ENCODE measurements at regions not wholly inside any gene's neighbourhood (a gene's known extent, or its start where the extent isn't known, plus 50 kb on each side); places are given as distances from the start of the nearest gene placed in this dataset.

- Histone ChIP-seq H3K36me3 (ENCODE audit: control insufficient read depth in 3 of 3, insufficient read depth in 3 of 3, low read length in 3 of 3) (no peaks in the 10 kb centered on the region), H3K4me1 (ENCODE audit: control insufficient read depth in 3 of 3, insufficient read depth in 3 of 3, low read length in 3 of 3) (no peaks in the 10 kb centered on the region), H3K9ac (ENCODE audit: low read depth in 1 of 3, low read length in 3 of 3) (no peak overlapping the region), H3K9me3 (ENCODE audit: control insufficient read depth in 3 of 3, low read length in 3 of 3) (no peaks in the 10 kb centered on the region), H3K4me3 (ENCODE audit: low read length in 3 of 3) (no peak overlapping the region), H3K27ac (ENCODE audit: low read depth, low read length) (no peak overlapping the region), H3K27me3 (ENCODE audit: control insufficient read depth in 3 of 3, insufficient read depth in 3 of 3, low read length in 3 of 3) (no peaks in the 10 kb centered on the region)
Observed at GRCh38 chr17:27049104-27049784, 244.7 kb upstream of the WSB1 start.

DNA sequence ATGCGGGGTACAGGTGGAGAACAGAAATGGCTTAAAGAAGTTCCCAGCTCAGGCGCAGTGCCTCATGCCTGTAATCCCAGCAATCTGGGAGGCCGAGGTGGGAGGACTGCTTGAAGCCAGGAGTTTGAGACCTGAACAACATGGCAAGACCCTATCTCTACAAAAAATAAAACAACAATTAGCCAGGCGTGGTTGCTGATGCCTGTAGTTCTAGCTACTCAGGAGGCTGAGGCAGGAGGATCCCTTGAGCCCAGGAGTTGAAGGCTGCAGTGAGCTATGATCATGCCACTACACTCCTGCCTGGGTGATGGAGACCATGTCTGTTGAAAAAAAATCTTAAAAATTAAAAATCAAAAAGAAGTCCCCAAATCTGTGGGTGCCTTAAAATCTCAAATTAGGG, 228.3 kb upstream of the WSB1 start:
- no peaks in the 10 kb centered on the region for H3K27me3 ChIP-seq (ENCODE audit: control insufficient read depth in 3 of 3, insufficient read depth in 3 of 3, low read length in 3 of 3)
- no peaks in the 10 kb centered on the region for H3K4me1 ChIP-seq (ENCODE audit: control insufficient read depth in 3 of 3, insufficient read depth in 3 of 3, low read length in 3 of 3)
- H3K9ac ChIP-seq (ENCODE audit: low read depth in 1 of 3, low read length in 3 of 3): no peak overlapping the region
- no peak overlapping the region for H3K27ac ChIP-seq (ENCODE audit: low read depth, low read length)
- no peaks in the 10 kb centered on the region for H3K36me3 ChIP-seq (ENCODE audit: control insufficient read depth in 3 of 3, insufficient read depth in 3 of 3, low read length in 3 of 3)
- H3K4me3 ChIP-seq (ENCODE audit: low read length in 3 of 3): no peak overlapping the region
- peaks cover 0 to 4% (median 0%) of the 10 kb centered on the region in 3 donors for H3K9me3 ChIP-seq (ENCODE audit: control insufficient read depth in 3 of 3, low read length in 3 of 3)

GRCh38 chr17:27066315-27066714, 227.6 kb upstream of the WSB1 start:
- Histone ChIP-seq H3K27ac (ENCODE audit: low read depth, low read length) (no peak overlapping the region), H3K27me3 (ENCODE audit: control insufficient read depth in 3 of 3, insufficient read depth in 3 of 3, low read length in 3 of 3) (no peaks in the 10 kb centered on the region), H3K4me1 (ENCODE audit: control insufficient read depth in 3 of 3, insufficient read depth in 3 of 3, low read length in 3 of 3) (no peaks in the 10 kb centered on the region)

DNA sequence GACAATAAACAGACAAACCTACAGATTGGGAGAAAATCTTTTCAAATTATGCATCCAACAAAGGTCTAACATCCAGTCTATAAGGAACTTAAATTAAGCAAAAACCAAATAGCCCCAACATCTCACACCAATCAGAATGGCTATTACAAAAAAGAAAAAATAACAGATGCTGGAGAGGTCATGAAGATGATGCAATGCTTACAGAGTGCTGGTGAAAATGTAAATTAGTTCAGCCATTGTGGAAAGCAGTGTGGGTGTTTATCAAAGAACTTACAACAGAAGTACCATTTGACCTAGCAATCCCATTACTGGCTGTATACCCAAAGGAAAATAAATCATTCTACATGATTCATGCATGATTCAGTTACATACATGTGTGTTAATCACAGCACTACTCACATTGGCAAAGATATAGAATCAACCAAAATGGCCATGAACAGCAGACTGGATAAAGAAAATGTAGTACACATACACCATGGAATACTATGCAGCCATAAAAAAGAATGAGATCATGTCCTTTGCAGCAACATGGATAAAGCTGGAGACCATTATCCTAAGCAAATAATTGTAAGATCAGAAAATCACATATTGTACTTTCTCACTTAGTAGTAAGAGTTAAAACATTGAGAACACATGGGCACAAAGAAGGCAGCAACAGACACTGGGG, 223.9 kb upstream of the WSB1 start:
- Histone ChIP-seq H3K27me3 (ENCODE audit: control insufficient read depth in 3 of 3, insufficient read depth in 3 of 3, low read length in 3 of 3) (no peaks in the 10 kb centered on the region), H3K9me3 (ENCODE audit: control insufficient read depth in 3 of 3, low read length in 3 of 3) (peaks cover 0 to 4% (median 0%) of the 10 kb centered on the region in 3 donors), H3K4me3 (ENCODE audit: low read length in 3 of 3) (no peak overlapping the region), H3K9ac (ENCODE audit: low read depth in 1 of 3, low read length in 3 of 3) (no peak overlapping the region), H3K4me1 (ENCODE audit: control insufficient read depth in 3 of 3, insufficient read depth in 3 of 3, low read length in 3 of 3) (no peaks in the 10 kb centered on the region), H3K27ac (ENCODE audit: low read depth, low read length) (no peak overlapping the region), H3K36me3 (ENCODE audit: control insufficient read depth in 3 of 3, insufficient read depth in 3 of 3, low read length in 3 of 3) (no peaks in the 10 kb centered on the region)

More at GRCh38 chr17:27066315-27066714, 227.6 kb upstream of the WSB1 start:
- H3K9ac ChIP-seq (ENCODE audit: low read depth in 1 of 3, low read length in 3 of 3): no peak overlapping the region
- peaks cover 0 to 4% (median 0%) of the 10 kb centered on the region in 3 donors for H3K9me3 ChIP-seq (ENCODE audit: control insufficient read depth in 3 of 3, low read length in 3 of 3)
- no peaks in the 10 kb centered on the region for H3K36me3 ChIP-seq (ENCODE audit: control insufficient read depth in 3 of 3, insufficient read depth in 3 of 3, low read length in 3 of 3)
- no peak overlapping the region for H3K4me3 ChIP-seq (ENCODE audit: low read length in 3 of 3)

DNA sequence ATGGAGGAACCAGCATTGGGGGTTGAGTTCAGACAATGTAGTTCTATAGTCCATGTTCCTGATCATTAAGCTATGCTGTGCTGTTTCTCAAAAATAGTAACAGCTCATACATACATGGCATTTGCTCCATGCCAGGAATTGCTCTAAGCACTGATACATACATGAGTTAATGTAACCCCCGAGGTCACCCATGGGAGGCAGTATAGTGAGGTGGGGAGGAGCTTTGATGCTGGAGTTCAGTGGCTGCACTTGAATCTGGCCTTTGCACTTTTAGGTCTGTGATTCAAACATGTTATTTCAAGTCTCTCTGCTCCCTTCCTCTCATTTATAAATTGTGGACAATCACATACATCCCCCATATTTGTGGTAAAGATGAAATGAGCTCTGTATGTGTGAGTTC, 223.1 kb upstream of the WSB1 start:
- Histone ChIP-seq H3K9ac (ENCODE audit: low read depth in 1 of 3, low read length in 3 of 3) (no peak overlapping the region), H3K27ac (ENCODE audit: low read depth, low read length) (no peak overlapping the region), H3K9me3 (ENCODE audit: control insufficient read depth in 3 of 3, low read length in 3 of 3) (peaks cover 0 to 4% (median 0%) of the 10 kb centered on the region in 3 donors), H3K27me3 (ENCODE audit: control insufficient read depth in 3 of 3, insufficient read depth in 3 of 3, low read length in 3 of 3) (no peaks in the 10 kb centered on the region), H3K4me1 (ENCODE audit: control insufficient read depth in 3 of 3, insufficient read depth in 3 of 3, low read length in 3 of 3) (no peaks in the 10 kb centered on the region), H3K4me3 (ENCODE audit: low read length in 3 of 3) (no peak overlapping the region), H3K36me3 (ENCODE audit: control insufficient read depth in 3 of 3, insufficient read depth in 3 of 3, low read length in 3 of 3) (no peaks in the 10 kb centered on the region)

DNA sequence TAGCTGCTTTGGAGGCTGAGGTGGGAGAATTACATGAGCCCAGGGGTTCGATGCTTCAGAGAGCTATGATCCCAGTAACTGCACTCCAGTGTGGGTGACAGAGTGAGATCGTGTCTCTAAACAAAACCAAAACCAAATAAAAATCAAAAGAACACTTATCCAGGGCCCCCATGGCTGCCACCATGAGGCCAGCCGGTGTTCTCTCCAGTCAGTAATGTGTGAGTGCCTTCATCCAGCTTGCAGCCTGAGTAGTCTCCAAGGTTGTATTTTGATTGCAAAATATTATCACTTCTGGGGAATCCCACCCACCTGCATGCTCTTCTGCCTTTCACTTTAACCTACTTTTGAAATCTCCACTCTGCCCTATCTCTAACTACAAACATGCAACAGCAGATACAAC, 221.0 kb upstream of the WSB1 start:
- no peak overlapping the region for H3K27ac ChIP-seq (ENCODE audit: low read depth, low read length)
- H3K9ac ChIP-seq (ENCODE audit: low read depth in 1 of 3, low read length in 3 of 3): no peak overlapping the region
- H3K36me3 ChIP-seq (ENCODE audit: control insufficient read depth in 3 of 3, insufficient read depth in 3 of 3, low read length in 3 of 3): no peaks in the 10 kb centered on the region
- H3K9me3 ChIP-seq (ENCODE audit: control insufficient read depth in 3 of 3, low read length in 3 of 3): peaks cover 0 to 4% (median 0%) of the 10 kb centered on the region in 3 donors
- H3K27me3 ChIP-seq (ENCODE audit: control insufficient read depth in 3 of 3, insufficient read depth in 3 of 3, low read length in 3 of 3): no peaks in the 10 kb centered on the region
- H3K4me1 ChIP-seq (ENCODE audit: control insufficient read depth in 3 of 3, insufficient read depth in 3 of 3, low read length in 3 of 3): no peaks in the 10 kb centered on the region
- H3K4me3 ChIP-seq (ENCODE audit: low read length in 3 of 3): no peak overlapping the region

DNA sequence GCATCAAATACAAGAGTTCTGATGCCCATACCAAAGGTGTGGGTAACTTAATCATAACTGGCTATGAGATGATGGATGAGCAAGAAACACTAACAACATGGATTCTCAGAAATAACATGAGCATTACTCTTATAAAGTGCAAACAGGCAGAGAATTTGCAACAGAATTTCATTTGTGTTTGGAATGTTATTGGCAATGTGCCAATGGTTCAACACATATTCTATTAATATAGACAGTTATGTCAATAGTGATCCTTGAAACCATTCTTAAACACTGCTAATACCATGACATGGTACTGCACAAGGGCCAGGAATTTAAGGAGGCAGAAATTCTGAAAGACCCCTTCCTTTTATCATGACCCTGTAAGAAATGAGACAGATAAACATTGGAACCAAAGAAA, 217.1 kb upstream of the WSB1 start:
- Histone ChIP-seq H3K36me3 (ENCODE audit: control insufficient read depth in 3 of 3, insufficient read depth in 3 of 3, low read length in 3 of 3) (no peaks in the 10 kb centered on the region), H3K4me1 (ENCODE audit: control insufficient read depth in 3 of 3, insufficient read depth in 3 of 3, low read length in 3 of 3) (no peaks in the 10 kb centered on the region), H3K9me3 (ENCODE audit: control insufficient read depth in 3 of 3, low read length in 3 of 3) (no peaks in the 10 kb centered on the region), H3K27ac (ENCODE audit: low read depth, low read length) (no peak overlapping the region), H3K27me3 (ENCODE audit: control insufficient read depth in 3 of 3, insufficient read depth in 3 of 3, low read length in 3 of 3) (no peaks in the 10 kb centered on the region), H3K9ac (ENCODE audit: low read depth in 1 of 3, low read length in 3 of 3) (no peak overlapping the region), H3K4me3 (ENCODE audit: low read length in 3 of 3) (no peak overlapping the region)

- Histone ChIP-seq H3K27ac (ENCODE audit: low read depth, low read length) (no peak overlapping the region), H3K4me3 (ENCODE audit: low read length in 3 of 3) (no peak overlapping the region), H3K4me1 (ENCODE audit: control insufficient read depth in 3 of 3, insufficient read depth in 3 of 3, low read length in 3 of 3) (no peaks in the 10 kb centered on the region), H3K36me3 (ENCODE audit: control insufficient read depth in 3 of 3, insufficient read depth in 3 of 3, low read length in 3 of 3) (no peaks in the 10 kb centered on the region), H3K9me3 (ENCODE audit: control insufficient read depth in 3 of 3, low read length in 3 of 3) (no peaks in the 10 kb centered on the region), H3K27me3 (ENCODE audit: control insufficient read depth in 3 of 3, insufficient read depth in 3 of 3, low read length in 3 of 3) (peaks cover 0 to 4% (median 2%) of the 10 kb centered on the region in 3 donors), H3K9ac (ENCODE audit: low read depth in 1 of 3, low read length in 3 of 3) (no peak overlapping the region)
Observed at GRCh38 chr17:27078296-27078695, 215.6 kb upstream of the WSB1 start.

GRCh38 chr17:27079660-27080059, 214.3 kb upstream of the WSB1 start:
- Histone ChIP-seq H3K27me3 (ENCODE audit: control insufficient read depth in 3 of 3, insufficient read depth in 3 of 3, low read length in 3 of 3) (peaks cover 0 to 4% (median 2%) of the 10 kb centered on the region in 3 donors), H3K9ac (ENCODE audit: low read depth in 1 of 3, low read length in 3 of 3) (no peak overlapping the region), H3K27ac (ENCODE audit: low read depth, low read length) (no peak overlapping the region), H3K36me3 (ENCODE audit: control insufficient read depth in 3 of 3, insufficient read depth in 3 of 3, low read length in 3 of 3) (no peaks in the 10 kb centered on the region), H3K4me1 (ENCODE audit: control insufficient read depth in 3 of 3, insufficient read depth in 3 of 3, low read length in 3 of 3) (no peaks in the 10 kb centered on the region), H3K9me3 (ENCODE audit: control insufficient read depth in 3 of 3, low read length in 3 of 3) (no peaks in the 10 kb centered on the region), H3K4me3 (ENCODE audit: low read length in 3 of 3) (no peak overlapping the region)

DNA sequence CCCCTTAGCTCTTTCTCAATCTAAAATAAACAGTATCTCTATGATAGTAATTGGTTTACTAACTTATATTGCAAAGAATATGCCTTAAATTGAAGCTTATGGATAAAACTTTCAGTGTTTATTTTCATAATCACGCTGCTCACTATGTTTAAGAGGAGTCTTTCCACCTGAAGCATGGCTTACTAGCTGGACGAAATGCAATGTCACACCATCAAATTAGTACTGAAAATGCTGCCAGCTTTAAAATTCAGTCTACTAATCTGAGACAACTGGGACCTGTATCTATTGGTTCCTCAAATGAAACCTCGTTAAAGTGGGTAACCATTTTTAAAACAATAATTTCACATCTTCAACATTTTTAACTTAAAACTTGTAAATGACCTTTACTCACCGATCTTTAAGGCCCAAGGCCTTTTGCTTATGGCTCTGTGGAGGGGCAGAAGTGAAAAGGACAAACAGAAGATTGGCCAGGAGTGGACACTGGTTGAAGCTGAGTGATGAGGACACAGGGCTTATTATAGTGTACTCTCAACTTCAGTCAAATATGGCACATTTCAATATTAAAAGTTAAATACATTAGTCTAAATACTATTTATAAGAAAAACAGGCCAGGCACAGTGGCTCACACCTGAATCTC, 212.8 kb upstream of the WSB1 start:
- Histone ChIP-seq H3K27ac (ENCODE audit: low read depth, low read length) (no peak overlapping the region), H3K27me3 (ENCODE audit: control insufficient read depth in 3 of 3, insufficient read depth in 3 of 3, low read length in 3 of 3) (peaks cover 0 to 4% (median 2%) of the 10 kb centered on the region in 3 donors), H3K9ac (ENCODE audit: low read depth in 1 of 3, low read length in 3 of 3) (no peak overlapping the region), H3K9me3 (ENCODE audit: control insufficient read depth in 3 of 3, low read length in 3 of 3) (no peaks in the 10 kb centered on the region), H3K36me3 (ENCODE audit: control insufficient read depth in 3 of 3, insufficient read depth in 3 of 3, low read length in 3 of 3) (no peaks in the 10 kb centered on the region), H3K4me1 (ENCODE audit: control insufficient read depth in 3 of 3, insufficient read depth in 3 of 3, low read length in 3 of 3) (no peaks in the 10 kb centered on the region), H3K4me3 (ENCODE audit: low read length in 3 of 3) (no peak overlapping the region)

Data from skeletal muscle tissue (tissue), 3 donors.